ENCODE measurements at regions not wholly inside any gene's neighbourhood (a gene's known extent, or its start where the extent isn't known, plus 50 kb on each side); places are given as distances from the start of the nearest gene placed in this dataset.
"Not testable (repeated sequence)": the region's sequence is repeated elsewhere in the genome, so short reads cannot be mapped to it uniquely, and the experiment has no call there.

DNA sequence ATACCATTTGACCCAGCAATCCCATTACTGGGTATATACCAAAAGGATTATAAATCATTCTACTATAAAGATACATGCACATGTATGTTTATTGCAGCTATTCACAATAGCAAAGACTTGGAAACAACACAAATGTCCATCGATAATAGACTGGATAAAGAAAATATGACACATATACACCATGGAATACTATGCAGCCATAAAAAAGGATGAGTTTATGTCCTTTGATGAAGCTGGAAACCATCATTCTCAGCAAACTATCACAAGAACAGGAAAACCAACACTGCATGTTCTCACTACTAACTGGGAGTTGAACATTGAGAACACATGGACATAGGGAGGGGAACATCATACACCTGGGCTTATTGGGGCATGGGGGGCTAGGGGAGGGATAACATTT lies 991.8 kb downstream of the SLC16A7 start:
- not testable (repeated sequence) for TF ChIP-seq CTCF (optimal IDR thresholded peaks at IDR 0.05 in 1 of 3, IDR thresholded peaks at IDR 0.05 in 1 of 3, conservative IDR thresholded peaks at IDR 0.05 in 1 of 3; ENCODE audit: extremely low read depth in 1 of 3, insufficient read depth in 2 of 3, low read length in 3 of 3); EZH2 (IDR thresholded peaks at IDR 0.05; ENCODE audit: low read length)
